ENCODE measurements at regions not wholly inside any gene's neighbourhood (a gene's known extent, or its start where the extent isn't known, plus 50 kb on each side); places are given as distances from the start of the nearest gene placed in this dataset.

GRCh38 chr12:18966954-18967353, 162.6 kb upstream of the PLEKHA5 start:
- Histone ChIP-seq H3F3A (ENCODE audit: insufficient read depth, low read length, poor library complexity, severe bottlenecking) (no peaks in the 10 kb centered on the region), H2AFZ (ENCODE audit: low read depth, low read length) (no peak overlapping the region), H3K9me2 (ENCODE audit: insufficient read depth, low read length) (no peaks in the 10 kb centered on the region), H3K9me3 (ENCODE audit: low read length) (no peaks in the 10 kb centered on the region), H3K27ac (ENCODE audit: low read length) (no peak overlapping the region), H3K79me2 (replicated peaks; ENCODE audit: insufficient read depth, low read length) (no peaks in the 10 kb centered on the region), H4K20me1 (ENCODE audit: insufficient read depth) (no peaks in the 10 kb centered on the region), H3K9ac (ENCODE audit: low read length) (no peak overlapping the region), H3K4me3 (ENCODE audit: low read length) (no peak overlapping the region), H3K4me2 (ENCODE audit: low read length) (no peak overlapping the region), H3K27me3 (ENCODE audit: insufficient read depth, low read depth, low read length) (no peaks in the 10 kb centered on the region), H3K36me3 (ENCODE audit: insufficient read depth, low read length) (no peaks in the 10 kb centered on the region)
- TF ChIP-seq POLR2AphosphoS5 (IDR thresholded peaks at IDR 0.05) = no peak
- no peak for TF ChIP-seq CTCF (IDR thresholded peaks at IDR 0.05; ENCODE audit: poor library complexity, severe bottlenecking)
- no peak for TF ChIP-seq EP300 (conservative IDR thresholded peaks at IDR 0.05; ENCODE audit: poor library complexity, severe bottlenecking)
- TF ChIP-seq RAD21 (conservative IDR thresholded peaks at IDR 0.05) = no peak
- TF ChIP-seq REST (IDR thresholded peaks at IDR 0.05; ENCODE audit: borderline replicate concordance) = no peak
- TF ChIP-seq SMC3 (conservative IDR thresholded peaks at IDR 0.05; ENCODE audit: poor library complexity) = no peak
- TF ChIP-seq EZH2 (IDR thresholded peaks at IDR 0.05; ENCODE audit: borderline replicate concordance, insufficient read depth, low read length, poor library complexity, severe bottlenecking) = no peak

- no peaks in the 10 kb centered on the region for H3F3A ChIP-seq (ENCODE audit: insufficient read depth, low read length, poor library complexity, severe bottlenecking)
- TF ChIP-seq EZH2 (IDR thresholded peaks at IDR 0.05; ENCODE audit: borderline replicate concordance, insufficient read depth, low read length, poor library complexity, severe bottlenecking) = no peak
- TF ChIP-seq RAD21 (conservative IDR thresholded peaks at IDR 0.05) = no peak
- no peaks in the 10 kb centered on the region for H3K79me2 ChIP-seq (replicated peaks; ENCODE audit: insufficient read depth, low read length)
- no peaks in the 10 kb centered on the region for H3K9me2 ChIP-seq (ENCODE audit: insufficient read depth, low read length)
- no peaks in the 10 kb centered on the region for H3K27me3 ChIP-seq (ENCODE audit: insufficient read depth, low read depth, low read length)
- H3K4me3 ChIP-seq (ENCODE audit: low read length) = no peak overlapping the region
- H4K20me1 ChIP-seq (ENCODE audit: insufficient read depth) = no peaks in the 10 kb centered on the region
- no peak overlapping the region for H3K4me2 ChIP-seq (ENCODE audit: low read length)
- H3K9me3 ChIP-seq (ENCODE audit: low read length) = no peaks in the 10 kb centered on the region
- no peaks in the 10 kb centered on the region for H3K36me3 ChIP-seq (ENCODE audit: insufficient read depth, low read length)
- H3K9ac ChIP-seq (ENCODE audit: low read length) = no peak overlapping the region
- H2AFZ ChIP-seq (ENCODE audit: low read depth, low read length) = no peak overlapping the region
- H3K27ac ChIP-seq (ENCODE audit: low read length) = no peak overlapping the region
Measured at GRCh38 chr12:18967814-18968213, 161.7 kb upstream of the PLEKHA5 start.

- TF ChIP-seq EZH2 (IDR thresholded peaks at IDR 0.05; ENCODE audit: borderline replicate concordance, insufficient read depth, low read length, poor library complexity, severe bottlenecking) (no peak), POLR2AphosphoS5 (IDR thresholded peaks at IDR 0.05) (no peak), MXI1 (conservative IDR thresholded peaks at IDR 0.05; ENCODE audit: poor library complexity, severe bottlenecking) (no peak), SMC3 (conservative IDR thresholded peaks at IDR 0.05; ENCODE audit: poor library complexity) (no peak)
- Histone ChIP-seq H3K9me2 (ENCODE audit: insufficient read depth, low read length) (no peaks in the 10 kb centered on the region), H3K9me3 (ENCODE audit: low read length) (no peaks in the 10 kb centered on the region), H3F3A (ENCODE audit: insufficient read depth, low read length, poor library complexity, severe bottlenecking) (no peaks in the 10 kb centered on the region), H3K79me2 (replicated peaks; ENCODE audit: insufficient read depth, low read length) (no peaks in the 10 kb centered on the region), H3K27ac (ENCODE audit: low read length) (no peak overlapping the region), H2AFZ (ENCODE audit: low read depth, low read length) (no peak overlapping the region), H3K4me3 (ENCODE audit: low read length) (no peak overlapping the region), H3K9ac (ENCODE audit: low read length) (no peak overlapping the region), H3K36me3 (ENCODE audit: insufficient read depth, low read length) (no peaks in the 10 kb centered on the region), H4K20me1 (ENCODE audit: insufficient read depth) (no peaks in the 10 kb centered on the region), H3K27me3 (ENCODE audit: insufficient read depth, low read depth, low read length) (no peaks in the 10 kb centered on the region), H3K4me2 (ENCODE audit: low read length) (no peak overlapping the region)
Measured at GRCh38 chr12:18969512-18969911, 160.0 kb upstream of the PLEKHA5 start.
